ENCODE measurements at regions not wholly inside any gene's neighbourhood (a gene's known extent, or its start where the extent isn't known, plus 50 kb on each side); places are given as distances from the start of the nearest gene placed in this dataset.
"Not testable (repeated sequence)": the region's sequence is repeated elsewhere in the genome, so short reads cannot be mapped to it uniquely, and the experiment has no call there.

GRCh38 chr7:120079704-120080103 is 193.3 kb upstream of the KCND2 start:
- no peak for TF ChIP-seq CTCF (IDR thresholded peaks at IDR 0.05; ENCODE audit: borderline replicate concordance, insufficient read depth, low read depth, low read length)
- no peak overlapping the region for H3K4me3 ChIP-seq (ENCODE audit: low read depth, low read length)

- not testable (repeated sequence) for H3K4me3 ChIP-seq (ENCODE audit: low read depth, low read length)
These were observed 186.5 kb upstream of the KCND2 start for GRCh38 chr7:120086468-120086867.

- TF ChIP-seq CTCF (IDR thresholded peaks at IDR 0.05; ENCODE audit: borderline replicate concordance, insufficient read depth, low read depth, low read length): no peak
- no peak overlapping the region for H3K4me3 ChIP-seq (ENCODE audit: low read depth, low read length)
These were observed 183.0 kb upstream of the KCND2 start for GRCh38 chr7:120089968-120090367.

DNA sequence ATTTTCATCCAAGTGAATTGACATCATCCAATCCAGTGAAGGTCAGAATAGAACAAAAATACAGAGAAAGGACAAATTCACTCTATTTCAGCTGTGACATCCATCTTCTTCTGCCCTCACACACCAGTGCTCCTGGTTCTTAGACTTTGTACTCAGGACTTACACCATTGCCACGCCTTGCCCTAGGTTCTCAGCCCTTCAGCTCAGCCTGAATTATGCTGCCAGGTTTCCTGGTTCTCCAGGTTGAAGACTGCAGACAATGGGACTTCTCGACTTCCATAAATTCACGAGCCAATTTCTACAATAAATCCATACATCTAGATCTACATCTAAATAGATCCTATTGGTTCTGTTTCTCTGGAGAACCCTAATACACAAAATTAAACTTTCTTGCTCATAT is 181.2 kb upstream of the KCND2 start:
- no peak for TF ChIP-seq CTCF (IDR thresholded peaks at IDR 0.05; ENCODE audit: borderline replicate concordance, insufficient read depth, low read depth, low read length)
- H3K4me3 ChIP-seq (ENCODE audit: low read depth, low read length): no peak overlapping the region

- TF ChIP-seq CTCF (IDR thresholded peaks at IDR 0.05; ENCODE audit: borderline replicate concordance, insufficient read depth, low read depth, low read length): no peak
These were observed 176.0 kb upstream of the KCND2 start for GRCh38 chr7:120097020-120097419.

GRCh38 chr7:120097774-120098173 is 175.2 kb upstream of the KCND2 start:
- TF ChIP-seq CTCF (IDR thresholded peaks at IDR 0.05; ENCODE audit: borderline replicate concordance, insufficient read depth, low read depth, low read length): no peak
- H3K4me3 ChIP-seq (ENCODE audit: low read depth, low read length): no peak overlapping the region

More at GRCh38 chr7:120097020-120097419, 176.0 kb upstream of the KCND2 start:
- no peak overlapping the region for H3K4me3 ChIP-seq (ENCODE audit: low read depth, low read length)

- TF ChIP-seq CTCF (IDR thresholded peaks at IDR 0.05; ENCODE audit: borderline replicate concordance, insufficient read depth, low read depth, low read length): no peak
- no peak overlapping the region for H3K4me3 ChIP-seq (ENCODE audit: low read depth, low read length)
These were observed 164.6 kb upstream of the KCND2 start for GRCh38 chr7:120108376-120108775.

DNA sequence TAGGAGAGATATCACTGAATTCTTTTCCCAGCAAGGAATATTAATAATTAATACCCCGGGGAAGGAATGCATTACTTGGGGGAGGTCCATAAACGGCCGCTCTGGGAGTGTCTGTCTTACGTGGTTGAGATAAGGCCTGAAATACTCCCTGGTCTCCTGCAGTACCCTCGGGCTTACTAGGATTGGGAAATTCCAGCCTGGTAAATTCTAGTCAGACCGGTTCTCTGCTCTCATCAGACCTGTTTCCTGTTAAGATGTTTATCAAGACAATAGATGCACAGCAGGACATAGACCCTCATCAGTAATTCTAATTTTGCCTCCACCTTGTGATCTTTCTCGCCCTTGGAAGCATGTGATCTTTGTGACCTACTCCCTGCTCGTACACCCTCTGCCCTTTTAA is 162.8 kb upstream of the KCND2 start:
- H3K4me3 ChIP-seq (ENCODE audit: low read depth, low read length): no peak overlapping the region
- no peak for TF ChIP-seq CTCF (IDR thresholded peaks at IDR 0.05; ENCODE audit: borderline replicate concordance, insufficient read depth, low read depth, low read length)
